Ascending aorta (tissue), 2 donors: ENCODE measurements at regions not wholly inside any gene's neighbourhood (a gene's known extent, or its start where the extent isn't known, plus 50 kb on each side); places are given as distances from the start of the nearest gene placed in this dataset.

ENCODE experiments used
- DNase-seq, 2 donors: peaks; one replicate each; pipeline ENCODE4 v3.0.0-alpha.2; 2019; ENCODE audit warnings: low spot score in 2 of 2
- H3K27ac ChIP-seq, 2 donors: fragments of 200-600 bp; sonication (generic); one replicate each; pipeline ENCODE4 v1.5.1; 2016 to 2017; ENCODE audit warnings: mild to moderate bottlenecking in 1 of 2
- H3K27me3 ChIP-seq: fragments of 200-600 bp; sonication (generic); one replicate; pipeline ENCODE4 v1.5.1; 2017
- H3K36me3 ChIP-seq, 2 donors: fragments of 200-600 bp; sonication (generic); one replicate each; pipeline ENCODE4 v1.5.1; 2016
- H3K4me1 ChIP-seq, 2 donors: fragments of 200-600 bp; sonication (generic); one replicate each; pipeline ENCODE4 v1.5.1; 2016 to 2017; ENCODE audit warnings: mild to moderate bottlenecking in 1 of 2
- H3K4me3 ChIP-seq, 2 donors: fragments of 200-600 bp; sonication (generic); one replicate each; pipeline ENCODE4 v1.5.1; 2016 to 2017; ENCODE audit warnings: mild to moderate bottlenecking in 1 of 2
- H3K9me3 ChIP-seq, 2 donors: fragments of 200-600 bp; sonication (generic); one replicate each; pipeline ENCODE4 v1.5.1; 2016
- CTCF ChIP-seq, 3 experiments: fragments of 200-600 bp in 2 of 3; fragments of 450-650 bp in 1 of 3; sonication (generic) in 2 of 3; IDR thresholded peaks; one replicate each; pipeline ENCODE4 v1.5.1; 2016 to 2019; ENCODE audit warnings: antibody characterized with exemption in 3 of 3, mild to moderate bottlenecking in 1 of 3, moderate library complexity in 1 of 3
- intact Hi-C: fragments of 100-400 bp; cut with DNase I; formaldehyde crosslinking; loops from one replicate; pipeline ENCODE4 v1.15.1; 2023

- H3K4me1 ChIP-seq: no peaks in the 10 kb centered on the region
- H3K27me3 ChIP-seq: no peaks in the 10 kb centered on the region
- no peak overlapping the region for H3K27ac ChIP-seq
- no peak overlapping the region for H3K4me3 ChIP-seq
- H3K36me3 ChIP-seq: no peaks in the 10 kb centered on the region
- no peak for DNase-seq
- no peaks in the 10 kb centered on the region for H3K9me3 ChIP-seq
- intact Hi-C loops: no loop called here
- TF ChIP-seq CTCF (IDR thresholded peaks at IDR 0.05): peak; percentile 36 to 79 (median 64)
These were observed 159.1 kb downstream of the CSNK1G3 start for GRCh38 chr5:123671042-123671441.
